ENCODE measurements at regions not wholly inside any gene's neighbourhood (a gene's known extent, or its start where the extent isn't known, plus 50 kb on each side); places are given as distances from the start of the nearest gene placed in this dataset.
A peak's percentile ranks its signal among the peaks of the same experiment; 100 is the strongest.
"Not testable (repeated sequence)": the region's sequence is repeated elsewhere in the genome, so short reads cannot be mapped to it uniquely, and the experiment has no call there.

GRCh38 chr3:159739969-159740368 is 248.7 kb upstream of the IL12A start:
- in situ Hi-C loops (cut with HindIII; ENCODE audit: low sequenced_read_pairs) = no loop called here
- TF ChIP-seq CTCF (IDR thresholded peaks at IDR 0.05; ENCODE audit: low read depth, low read length) = no peak

DNA sequence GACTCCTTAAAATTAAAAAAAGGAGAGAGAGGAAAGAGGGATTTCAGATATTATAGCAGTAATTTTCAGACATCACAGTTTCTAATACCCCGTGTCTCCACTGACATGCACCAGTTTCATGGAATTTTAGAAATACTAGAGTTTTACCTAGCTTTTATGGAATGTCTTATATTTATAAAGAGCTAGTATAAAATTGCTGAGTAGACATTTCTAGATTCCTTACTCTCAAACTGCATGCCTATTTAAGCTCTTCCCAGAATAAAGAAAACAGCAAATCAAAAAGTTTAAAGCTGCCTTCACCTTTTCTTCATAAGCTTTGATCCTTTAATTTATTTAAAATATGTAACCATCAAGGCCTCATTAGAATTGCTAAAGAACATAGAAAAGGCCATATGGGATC is 247.4 kb upstream of the IL12A start:
- H3K4me3 ChIP-seq (ENCODE audit: low read depth, low read length) = no peak overlapping the region
- in situ Hi-C loops (cut with HindIII; ENCODE audit: low sequenced_read_pairs) = no loop called here
- DNase-seq (ENCODE audit: low read depth, low spot score) = no peak
- TF ChIP-seq CTCF (IDR thresholded peaks at IDR 0.05; ENCODE audit: low read depth, low read length) = no peak

More at GRCh38 chr3:159739969-159740368, 248.7 kb upstream of the IL12A start:
- DNase-seq (ENCODE audit: low read depth, low spot score) = no peak
- no peak overlapping the region for H3K4me3 ChIP-seq (ENCODE audit: low read depth, low read length)

- TF ChIP-seq CTCF (IDR thresholded peaks at IDR 0.05; ENCODE audit: low read depth, low read length) = no peak
- in situ Hi-C loops (cut with HindIII; ENCODE audit: low sequenced_read_pairs) = no loop called here
- H3K4me3 ChIP-seq (ENCODE audit: low read depth, low read length) = no peak overlapping the region
- DNase-seq (ENCODE audit: low read depth, low spot score) = no peak
Observed at GRCh38 chr3:159748425-159748824, 240.2 kb upstream of the IL12A start.

- H3K4me3 ChIP-seq (ENCODE audit: low read depth, low read length) = no peak overlapping the region
- TF ChIP-seq CTCF (IDR thresholded peaks at IDR 0.05; ENCODE audit: low read depth, low read length) = no peak
- in situ Hi-C loops (cut with HindIII; ENCODE audit: low sequenced_read_pairs) = no loop called here
- no peak for DNase-seq (ENCODE audit: low read depth, low spot score)
Observed at GRCh38 chr3:159749406-159749805, 239.2 kb upstream of the IL12A start.

- no peak for TF ChIP-seq CTCF (IDR thresholded peaks at IDR 0.05; ENCODE audit: low read depth, low read length)
Observed at GRCh38 chr3:159751146-159751545, 237.5 kb upstream of the IL12A start.

DNA sequence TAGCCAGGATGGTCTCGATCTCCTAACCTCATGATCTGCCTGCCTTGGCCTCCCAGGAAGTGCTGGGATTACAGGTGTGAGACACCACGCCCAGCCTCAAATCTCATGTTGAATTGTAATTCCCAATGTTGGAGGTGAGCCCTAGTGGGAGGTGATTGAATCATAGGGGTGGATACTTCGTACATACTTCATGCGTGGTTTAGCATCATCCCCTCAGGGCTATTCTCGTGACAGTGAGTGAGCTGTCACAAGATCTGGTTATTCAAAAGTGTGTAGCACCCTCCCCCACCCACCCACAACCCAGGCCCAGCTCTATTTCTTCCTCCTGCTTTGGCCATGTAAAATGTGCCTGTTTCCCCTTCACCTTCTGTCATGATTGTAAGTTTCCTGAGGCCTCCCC is 236.9 kb upstream of the IL12A start:
- no peak for DNase-seq (ENCODE audit: low read depth, low spot score)
- no peak overlapping the region for H3K4me3 ChIP-seq (ENCODE audit: low read depth, low read length)
- no peak for TF ChIP-seq CTCF (IDR thresholded peaks at IDR 0.05; ENCODE audit: low read depth, low read length)
- in situ Hi-C loops (cut with HindIII; ENCODE audit: low sequenced_read_pairs) = no loop called here

More at GRCh38 chr3:159751146-159751545, 237.5 kb upstream of the IL12A start:
- H3K4me3 ChIP-seq (ENCODE audit: low read depth, low read length) = no peak overlapping the region
- in situ Hi-C loops (cut with HindIII; ENCODE audit: low sequenced_read_pairs) = no loop called here
- DNase-seq (ENCODE audit: low read depth, low spot score) = peak; percentile 30

GRCh38 chr3:159756279-159757207 is 232.1 kb upstream of the IL12A start:
- DNase-seq (ENCODE audit: low read depth, low spot score); in situ Hi-C loops (cut with HindIII; ENCODE audit: low sequenced_read_pairs); H3K4me3 ChIP-seq (ENCODE audit: low read depth, low read length): not testable (repeated sequence)
